Mesenchymal stem cell (in vitro differentiated cells and primary cell): ENCODE measurements at regions not wholly inside any gene's neighbourhood (a gene's known extent, or its start where the extent isn't known, plus 50 kb on each side); places are given as distances from the start of the nearest gene placed in this dataset.
A peak's percentile ranks its signal among the peaks of the same experiment; 100 is the strongest.

Experiments used
- DNase-seq: peaks from one replicate; pipeline ENCODE4 v3.0.0-alpha.2; 2013
- H2AFZ ChIP-seq: one replicate; pipeline ENCODE4 v1.6.1; 2013; ENCODE audit warnings: low read depth, mild to moderate bottlenecking, control low read depth, inconsistent platforms, low read length, moderate library complexity
- H2AK5ac ChIP-seq: 2 replicates; pipeline ENCODE4 v1.6.1; 2013; ENCODE audit warnings: low read length, moderate library complexity, mild to moderate bottlenecking, inconsistent platforms; ENCODE audit not compliant: severe bottlenecking
- H2BK120ac ChIP-seq: one replicate; pipeline ENCODE4 v1.6.1; 2013; ENCODE audit warnings: low read depth, mild to moderate bottlenecking, inconsistent platforms, low read length, moderate library complexity
- H2BK12ac ChIP-seq, 2 experiments: one replicate each; pipeline ENCODE4 v1.6.1; 2013; ENCODE audit warnings: inconsistent platforms in 2 of 2, low read length in 2 of 2, mild to moderate bottlenecking in 2 of 2, moderate library complexity in 2 of 2, control low read depth in 1 of 2
- H2BK15ac ChIP-seq: one replicate; pipeline ENCODE4 v1.6.1; 2013; ENCODE audit warnings: mild to moderate bottlenecking, low read depth, inconsistent platforms; ENCODE audit not compliant: poor library complexity, severe bottlenecking
- H2BK5ac ChIP-seq: 2 replicates; pipeline ENCODE4 v1.6.1; 2013; ENCODE audit warnings: low read depth, mild to moderate bottlenecking, low read length, control low read depth, inconsistent platforms; ENCODE audit not compliant: poor library complexity, severe bottlenecking
- H3K14ac ChIP-seq, 2 experiments: one replicate each; pipeline ENCODE4 v1.6.1; 2013; ENCODE audit warnings: inconsistent platforms in 2 of 2, low read length in 2 of 2, control low read depth in 1 of 2, mild to moderate bottlenecking in 1 of 2, moderate library complexity in 1 of 2
- H3K18ac ChIP-seq, 2 experiments: one replicate each; pipeline ENCODE4 v1.6.1; 2013; ENCODE audit warnings: inconsistent platforms in 2 of 2, low read length in 2 of 2, control low read depth in 1 of 2, low read depth in 1 of 2, mild to moderate bottlenecking in 1 of 2
- H3K23ac ChIP-seq, 2 experiments: one replicate each; pipeline ENCODE4 v1.6.1; 2013; ENCODE audit warnings: inconsistent platforms in 2 of 2, low read length in 2 of 2, mild to moderate bottlenecking in 2 of 2, moderate library complexity in 2 of 2, control low read depth in 1 of 2
- H3K27ac ChIP-seq: 2 replicates; pipeline ENCODE4 v1.5.1; 2013; ENCODE audit warnings: mild to moderate bottlenecking, moderate library complexity, low read length, control low read depth, inconsistent platforms; ENCODE audit not compliant: poor library complexity, severe bottlenecking
- H3K27me3 ChIP-seq, 2 experiments: 2 replicates each; pipeline versions ENCODE4 v1.6.1 to v1.7.0; 2013; ENCODE audit warnings: low read length in 2 of 2, mild to moderate bottlenecking in 2 of 2, moderate library complexity in 2 of 2, control low read depth in 1 of 2, inconsistent platforms in 1 of 2; ENCODE audit not compliant: control insufficient read depth in 1 of 2, insufficient read depth in 1 of 2
- H3K36me3 ChIP-seq, 2 experiments: 2 replicates each; pipeline versions ENCODE4 v1.6.1 to v1.7.0; 2013; ENCODE audit warnings: low read length in 2 of 2, control low read depth in 1 of 2, inconsistent platforms in 1 of 2, low read depth in 1 of 2, mild to moderate bottlenecking in 1 of 2; ENCODE audit not compliant: insufficient read depth in 2 of 2, control insufficient read depth in 1 of 2
- H3K4ac ChIP-seq, 2 experiments: one replicate each; pipeline ENCODE4 v1.6.1; 2013; ENCODE audit warnings: inconsistent platforms in 2 of 2, low read length in 2 of 2, mild to moderate bottlenecking in 2 of 2, moderate library complexity in 2 of 2, control low read depth in 1 of 2, low read depth in 1 of 2
- H3K4me1 ChIP-seq: 2 replicates; pipeline ENCODE4 v1.6.1; 2013; ENCODE audit warnings: low read depth, low read length, control low read depth; ENCODE audit not compliant: control insufficient read depth, insufficient read depth
- H3K4me2 ChIP-seq: 2 replicates; pipeline ENCODE4 v1.6.1; 2013; ENCODE audit warnings: low read length, mild to moderate bottlenecking, inconsistent platforms; ENCODE audit not compliant: poor library complexity, severe bottlenecking
- H3K4me3 ChIP-seq, 2 experiments: 2 replicates each; pipeline versions ENCODE4 v1.5.1 to v1.7.0; 2013; ENCODE audit warnings: low read length in 2 of 2, mild to moderate bottlenecking in 2 of 2, control low read depth in 1 of 2, low read depth in 1 of 2; ENCODE audit not compliant: insufficient read depth in 1 of 2
- H3K79me1 ChIP-seq: replicated peaks from 2 replicates; pipeline ENCODE4 v1.6.1; 2013; ENCODE audit warnings: mild to moderate bottlenecking, control low read depth, low read length, inconsistent platforms; ENCODE audit not compliant: poor library complexity, severe bottlenecking
- H3K9ac ChIP-seq: 2 replicates; pipeline ENCODE4 v1.7.0; 2013; ENCODE audit warnings: mild to moderate bottlenecking, low read length, moderate library complexity
- H3K9me3 ChIP-seq: 2 replicates; pipeline ENCODE4 v1.7.0; 2013; ENCODE audit warnings: mild to moderate bottlenecking, low read length; ENCODE audit not compliant: control insufficient read depth
- H4K8ac ChIP-seq: one replicate; pipeline ENCODE4 v1.6.1; 2013; ENCODE audit warnings: inconsistent platforms, mild to moderate bottlenecking, low read length, moderate library complexity
- H4K91ac ChIP-seq: one replicate; pipeline ENCODE4 v1.6.1; 2013; ENCODE audit warnings: mild to moderate bottlenecking, low read length, inconsistent platforms
- WGBS: methylation state at CpG from one replicate; pipeline ENCODE4 v1.1.7; 2013; ENCODE audit warnings: mixed read lengths; 5-methylcytosine and 5-hydroxymethylcytosine counted together

DNA sequence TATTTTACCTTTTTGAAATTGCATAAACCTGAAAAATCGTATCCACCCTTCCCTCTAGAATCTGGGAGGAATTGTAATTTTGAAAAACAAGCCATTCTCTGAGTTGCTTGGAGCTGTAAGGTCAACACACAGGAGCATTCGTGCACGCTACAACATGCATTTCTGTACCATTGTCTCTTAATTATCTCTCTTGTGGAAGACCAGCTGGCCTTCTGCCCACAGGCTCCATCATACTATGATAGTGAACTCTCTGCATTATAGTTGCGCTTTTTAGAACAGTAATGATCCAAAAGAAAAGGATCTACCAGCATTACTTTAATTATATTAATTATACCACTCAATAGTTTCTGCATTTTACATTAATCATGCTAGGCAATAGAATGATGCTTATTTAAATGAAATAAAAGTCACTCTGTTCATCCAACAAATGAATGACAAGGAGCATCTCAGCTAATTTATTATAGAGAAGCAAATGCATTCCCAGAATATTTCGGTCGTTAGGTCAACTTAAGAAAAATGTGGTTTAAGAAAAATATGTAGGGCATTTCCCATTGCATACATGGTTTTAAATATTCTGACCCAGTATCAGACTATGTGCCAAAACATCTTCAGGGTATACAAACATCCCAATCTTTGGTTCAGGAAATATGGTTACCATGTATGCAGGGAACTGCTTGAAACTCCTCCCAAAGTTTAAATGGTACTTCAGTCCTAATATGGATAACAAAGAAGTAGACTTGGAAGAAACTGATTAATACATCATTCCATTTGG lies 263.5 kb downstream of the TFAP2A start:
- WGBS = 43% methylated on average over 3 of the region's 6 CpGs
- Histone ChIP-seq H2AFZ (no peak overlapping the region), H3K23ac (no peak overlapping the region)

DNA sequence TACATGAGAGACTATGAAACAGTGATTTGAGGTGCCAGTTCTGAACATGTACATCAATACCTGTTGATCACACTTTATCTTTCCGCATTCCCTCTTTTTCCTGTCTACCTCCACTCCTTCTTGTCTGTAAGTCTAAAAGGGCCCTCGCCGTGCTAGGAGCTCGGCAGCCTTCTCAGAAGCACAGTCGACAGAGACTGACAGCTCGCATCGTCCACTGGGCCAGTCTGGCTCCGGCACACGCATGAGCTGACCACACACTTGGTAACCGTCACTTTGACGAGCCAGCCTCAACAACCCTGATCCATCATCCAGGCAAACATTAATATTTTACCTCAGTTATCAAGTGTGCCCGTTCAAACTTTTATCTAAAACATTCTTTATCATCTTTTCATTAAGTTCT lies 265.3 kb downstream of the TFAP2A start:
- peak overlapping the region; percentile 66 for H2AK5ac ChIP-seq
- no peak overlapping the region for H4K91ac ChIP-seq
- DNase-seq = no peak
- no peak overlapping the region for H2AFZ ChIP-seq
- H3K4me1 ChIP-seq = no peaks in the 10 kb centered on the region
- no peak overlapping the region for H3K4me3 ChIP-seq
- H3K36me3 ChIP-seq = no peaks in the 10 kb centered on the region
- no peaks in the 10 kb centered on the region for H3K27me3 ChIP-seq
- H3K4ac ChIP-seq = no peak overlapping the region
- no peak overlapping the region for H3K4me2 ChIP-seq
- no peaks in the 10 kb centered on the region for H3K9me3 ChIP-seq
- H3K23ac ChIP-seq = no peak overlapping the region
- H2BK5ac ChIP-seq = no peak overlapping the region
- no peak overlapping the region for H2BK12ac ChIP-seq
- H3K18ac ChIP-seq = no peak overlapping the region
- no peaks in the 10 kb centered on the region for H3K79me1 ChIP-seq
- H3K27ac ChIP-seq = no peak overlapping the region
- no peak overlapping the region for H4K8ac ChIP-seq
- H3K9ac ChIP-seq = no peak overlapping the region
- WGBS = 94% methylated on average over 11 of the region's 12 CpGs
- H2BK120ac ChIP-seq = no peak overlapping the region
- H2BK15ac ChIP-seq = no peak overlapping the region
- no peak overlapping the region for H3K14ac ChIP-seq

More for the DNA sequence above, 263.5 kb downstream of the TFAP2A start:
- H3K9ac ChIP-seq = no peak overlapping the region
- no peak overlapping the region for H4K8ac ChIP-seq
- no peaks in the 10 kb centered on the region for H3K36me3 ChIP-seq
- no peaks in the 10 kb centered on the region for H3K4me1 ChIP-seq
- H2BK5ac ChIP-seq = no peak overlapping the region
- no peak overlapping the region for H2BK12ac ChIP-seq
- no peaks in the 10 kb centered on the region for H3K9me3 ChIP-seq
- H3K4ac ChIP-seq = no peak overlapping the region
- H4K91ac ChIP-seq = no peak overlapping the region
- no peak overlapping the region for H3K18ac ChIP-seq
- H2BK15ac ChIP-seq = no peak overlapping the region
- H3K79me1 ChIP-seq = no peaks in the 10 kb centered on the region
- H2AK5ac ChIP-seq = no peak overlapping the region
- no peak overlapping the region for H3K4me3 ChIP-seq
- no peak for DNase-seq
- peak overlapping the region; percentile 64 for H3K27ac ChIP-seq
- H3K14ac ChIP-seq = no peak overlapping the region
- no peaks in the 10 kb centered on the region for H3K27me3 ChIP-seq
- H2BK120ac ChIP-seq = no peak overlapping the region
- H3K4me2 ChIP-seq = no peak overlapping the region

GRCh38 chr6:10146715-10147451 lies 268.0 kb downstream of the TFAP2A start:
- Histone ChIP-seq H2BK120ac (no peak overlapping the region), H4K8ac (no peak overlapping the region), H3K36me3 (no peaks in the 10 kb centered on the region), H2AK5ac (no peak overlapping the region), H3K18ac (no peak overlapping the region), H3K23ac (no peak overlapping the region), H3K27ac (no peak overlapping the region), H3K9me3 (no peaks in the 10 kb centered on the region), H3K4ac (no peak overlapping the region), H2BK5ac (no peak overlapping the region), H3K14ac (no peak overlapping the region), H2AFZ (no peak overlapping the region), H3K4me2 (no peak overlapping the region), H3K4me3 (peak overlapping the region in 1 of 2 experiments; percentile 64), H2BK12ac (no peak overlapping the region), H3K4me1 (no peaks in the 10 kb centered on the region), H3K9ac (peak overlapping the region; percentile 81), H2BK15ac (no peak overlapping the region), H3K27me3 (no peaks in the 10 kb centered on the region), H4K91ac (no peak overlapping the region), H3K79me1 (no peaks in the 10 kb centered on the region)
- peak; percentile 44 for DNase-seq
- WGBS = 49% methylated on average over 3 of the region's 5 CpGs

GRCh38 chr6:10144772-10145171 lies 270.1 kb downstream of the TFAP2A start:
- Histone ChIP-seq H3K4me2 (no peak overlapping the region), H3K9ac (no peak overlapping the region), H2BK12ac (no peak overlapping the region), H2AFZ (no peak overlapping the region), H3K4me3 (no peak overlapping the region), H3K27ac (no peak overlapping the region), H4K91ac (no peak overlapping the region), H3K27me3 (no peaks in the 10 kb centered on the region), H3K4me1 (no peaks in the 10 kb centered on the region), H3K23ac (no peak overlapping the region), H3K9me3 (no peaks in the 10 kb centered on the region), H4K8ac (no peak overlapping the region), H3K79me1 (no peaks in the 10 kb centered on the region), H2BK5ac (no peak overlapping the region), H3K4ac (no peak overlapping the region), H2BK15ac (no peak overlapping the region), H2BK120ac (no peak overlapping the region), H3K18ac (no peak overlapping the region), H3K36me3 (no peaks in the 10 kb centered on the region), H2AK5ac (no peak overlapping the region), H3K14ac (no peak overlapping the region)
- DNase-seq = no peak
- WGBS = no CpG with 5 or more reads among the region's 1 CpG
